ENCODE measurements at regions not wholly inside any gene's neighbourhood (a gene's known extent, or its start where the extent isn't known, plus 50 kb on each side); places are given as distances from the start of the nearest gene placed in this dataset.

DNA sequence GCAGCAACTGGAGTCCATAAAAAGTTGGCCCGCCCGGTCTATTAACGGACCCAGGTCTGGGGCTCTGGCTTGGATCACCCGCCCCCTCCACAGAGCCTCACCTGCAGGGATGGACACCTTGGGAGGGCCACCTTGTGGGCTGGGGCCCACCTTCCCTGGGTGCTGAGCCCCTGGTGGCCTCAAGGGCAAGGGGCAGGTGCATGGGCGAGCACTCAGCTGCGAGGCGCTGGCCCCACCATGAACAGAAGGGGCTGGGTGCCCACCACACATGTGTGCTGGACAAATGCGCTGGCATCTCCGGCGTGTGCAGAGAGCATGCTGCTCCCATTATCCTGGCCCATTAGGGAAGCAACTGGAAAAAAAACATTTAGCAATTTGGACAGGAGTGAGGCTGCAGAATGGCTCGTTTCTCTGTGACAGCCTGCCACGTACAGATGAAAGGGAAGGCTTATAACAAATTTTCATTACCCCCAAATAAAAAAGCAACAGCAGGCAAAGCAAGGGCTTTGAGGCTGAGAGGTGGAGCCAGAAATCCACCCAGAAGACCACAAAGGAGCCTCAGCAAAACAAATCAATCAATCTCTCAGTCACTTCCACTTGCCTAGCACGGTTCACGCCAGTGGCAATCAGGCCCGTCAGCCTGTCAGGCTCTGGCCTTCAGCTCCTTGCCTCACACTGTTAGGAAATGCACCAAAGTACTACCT, 253.1 kb upstream of the ZNF521 start:
- Histone ChIP-seq H3K79me2 (ENCODE audit: control insufficient read depth, insufficient read depth, low read length) (no peaks in the 10 kb centered on the region), H3K9ac (ENCODE audit: control insufficient read depth, extremely low read depth, insufficient read depth, low read length) (no peak overlapping the region), H3K4me3 (ENCODE audit: control insufficient read depth in 2 of 3, extremely low read depth in 1 of 3, insufficient read depth in 2 of 3, low read depth in 1 of 3, low read length in 3 of 3) (no peak overlapping the region), H3K4me2 (ENCODE audit: control insufficient read depth, extremely low read depth, insufficient read depth, low read depth, low read length) (no peak overlapping the region), H3K9me3 (ENCODE audit: control insufficient read depth, low read depth, low read length) (no peaks in the 10 kb centered on the region), H3K27me3 (ENCODE audit: control insufficient read depth, extremely low read depth, insufficient read depth, low read length) (no peaks in the 10 kb centered on the region), H2AFZ (ENCODE audit: control insufficient read depth, low read length) (no peak overlapping the region), H4K20me1 (ENCODE audit: control insufficient read depth, extremely low read depth, insufficient read depth, low read length) (no peaks in the 10 kb centered on the region), H3K27ac (ENCODE audit: control insufficient read depth, insufficient read depth, low read length) (no peak overlapping the region), H3K9me1 (ENCODE audit: control insufficient read depth, extremely low read depth, insufficient read depth, low read length) (no peaks in the 10 kb centered on the region), H3K36me3 (ENCODE audit: control insufficient read depth in 2 of 2, extremely low read depth in 1 of 2, insufficient read depth in 2 of 2, low read length in 2 of 2) (no peaks in the 10 kb centered on the region), H3K4me1 (ENCODE audit: control insufficient read depth, extremely low read depth, insufficient read depth, low read length) (no peaks in the 10 kb centered on the region)
- TF ChIP-seq, protein P1, sequence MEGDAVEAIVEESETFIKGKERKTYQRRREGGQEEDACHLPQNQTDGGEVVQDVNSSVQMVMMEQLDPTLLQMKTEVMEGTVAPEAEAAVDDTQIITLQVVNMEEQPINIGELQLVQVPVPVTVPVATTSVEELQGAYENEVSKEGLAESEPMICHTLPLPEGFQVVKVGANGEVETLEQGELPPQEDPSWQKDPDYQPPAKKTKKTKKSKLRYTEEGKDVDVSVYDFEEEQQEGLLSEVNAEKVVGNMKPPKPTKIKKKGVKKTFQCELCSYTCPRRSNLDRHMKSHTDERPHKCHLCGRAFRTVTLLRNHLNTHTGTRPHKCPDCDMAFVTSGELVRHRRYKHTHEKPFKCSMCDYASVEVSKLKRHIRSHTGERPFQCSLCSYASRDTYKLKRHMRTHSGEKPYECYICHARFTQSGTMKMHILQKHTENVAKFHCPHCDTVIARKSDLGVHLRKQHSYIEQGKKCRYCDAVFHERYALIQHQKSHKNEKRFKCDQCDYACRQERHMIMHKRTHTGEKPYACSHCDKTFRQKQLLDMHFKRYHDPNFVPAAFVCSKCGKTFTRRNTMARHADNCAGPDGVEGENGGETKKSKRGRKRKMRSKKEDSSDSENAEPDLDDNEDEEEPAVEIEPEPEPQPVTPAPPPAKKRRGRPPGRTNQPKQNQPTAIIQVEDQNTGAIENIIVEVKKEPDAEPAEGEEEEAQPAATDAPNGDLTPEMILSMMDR (optimal IDR thresholded peaks at IDR 0.05 in 1 of 3, IDR thresholded peaks at IDR 0.05 in 1 of 3, conservative IDR thresholded peaks at IDR 0.05 in 1 of 3; ENCODE audit: extremely low read depth in 1 of 3, insufficient read depth in 2 of 3, low read length in 3 of 3), result no peak
- TF ChIP-seq EZH2 (IDR thresholded peaks at IDR 0.05; ENCODE audit: low read length), result no peak
- dilution Hi-C loops (cut with MboI; ENCODE audit: extremely low pct_ligation_motif_present, low sequenced_read_pairs), result no loop called here
- no peak for DNase-seq (ENCODE audit: low read depth, low spot score)
- no peak for FAIRE-seq

- no peaks in the 10 kb centered on the region for H3K9me1 ChIP-seq (ENCODE audit: control insufficient read depth, extremely low read depth, insufficient read depth, low read length)
- H3K36me3 ChIP-seq (ENCODE audit: control insufficient read depth in 2 of 2, extremely low read depth in 1 of 2, insufficient read depth in 2 of 2, low read length in 2 of 2), result no peaks in the 10 kb centered on the region
- FAIRE-seq (no peak), DNase-seq (ENCODE audit: low read depth, low spot score) (no peak)
- no peaks in the 10 kb centered on the region for H3K27me3 ChIP-seq (ENCODE audit: control insufficient read depth, extremely low read depth, insufficient read depth, low read length)
- H3K79me2 ChIP-seq (ENCODE audit: control insufficient read depth, insufficient read depth, low read length), result no peaks in the 10 kb centered on the region
- TF ChIP-seq, protein P1 (optimal IDR thresholded peaks at IDR 0.05 in 1 of 3, IDR thresholded peaks at IDR 0.05 in 1 of 3, conservative IDR thresholded peaks at IDR 0.05 in 1 of 3; ENCODE audit: extremely low read depth in 1 of 3, insufficient read depth in 2 of 3, low read length in 3 of 3), result no peak
- no peak for TF ChIP-seq EZH2 (IDR thresholded peaks at IDR 0.05; ENCODE audit: low read length)
- no peak overlapping the region for H2AFZ ChIP-seq (ENCODE audit: control insufficient read depth, low read length)
- no peaks in the 10 kb centered on the region for H4K20me1 ChIP-seq (ENCODE audit: control insufficient read depth, extremely low read depth, insufficient read depth, low read length)
- dilution Hi-C loops (cut with MboI; ENCODE audit: extremely low pct_ligation_motif_present, low sequenced_read_pairs), result no loop called here
- no peak overlapping the region for H3K4me2 ChIP-seq (ENCODE audit: control insufficient read depth, extremely low read depth, insufficient read depth, low read depth, low read length)
- no peak overlapping the region for H3K27ac ChIP-seq (ENCODE audit: control insufficient read depth, insufficient read depth, low read length)
- no peaks in the 10 kb centered on the region for H3K4me1 ChIP-seq (ENCODE audit: control insufficient read depth, extremely low read depth, insufficient read depth, low read length)
- no peak overlapping the region for H3K4me3 ChIP-seq (ENCODE audit: control insufficient read depth in 2 of 3, extremely low read depth in 1 of 3, insufficient read depth in 2 of 3, low read depth in 1 of 3, low read length in 3 of 3)
- no peak overlapping the region for H3K9ac ChIP-seq (ENCODE audit: control insufficient read depth, extremely low read depth, insufficient read depth, low read length)
- H3K9me3 ChIP-seq (ENCODE audit: control insufficient read depth, low read depth, low read length), result no peaks in the 10 kb centered on the region
Measured at GRCh38 chr18:25604196-25604893, 252.4 kb upstream of the ZNF521 start.

All from keratinocyte (primary cell).